WTC11 (cell line): ENCODE measurements at regions not wholly inside any gene's neighbourhood (a gene's known extent, or its start where the extent isn't known, plus 50 kb on each side); places are given as distances from the start of the nearest gene placed in this dataset.

Experiments used
- ATAC-seq: fragments of 200-7000 bp; cut with Tn5 transposase; 2 replicates; pipeline ENCODE4 v1.10.0; 2021; ENCODE audit warnings: mild to moderate bottlenecking, moderate library complexity
- CTCF ChIA-PET: fragments of 300-600 bp; sonication (Branson Sonifier 250); formaldehyde crosslinking; loops from one replicate; lab custom pipeline; 2021; ENCODE audit warnings: antibody characterized with exemption; lab: Charles Lee
- POLR2A ChIA-PET: fragments of 350-600 bp; sonication (Branson Sonifier 250); formaldehyde crosslinking; loops from one replicate; lab custom pipeline; 2021; ENCODE audit warnings: antibody characterized with exemption; lab: Charles Lee
- DNase-seq: peaks from one replicate; pipeline ENCODE4 v3.0.0; 2021; ENCODE audit warnings: low spot score
- H3K27ac Mint-ChIP-seq: 2 replicates; pipeline ENCODE4 v1.8.0; 2021; ENCODE audit warnings: mixed read lengths
- H3K27me3 Mint-ChIP-seq: 2 replicates; pipeline ENCODE4 v1.8.0; 2021; ENCODE audit warnings: low read depth, mild to moderate bottlenecking, moderate library complexity, mixed read lengths
- H3K36me3 Mint-ChIP-seq: 2 replicates; pipeline ENCODE4 v1.8.0; 2021; ENCODE audit warnings: mixed read lengths
- H3K4me1 Mint-ChIP-seq: 2 replicates; pipeline ENCODE4 v1.8.0; 2022; ENCODE audit warnings: mixed read lengths
- H3K4me3 Mint-ChIP-seq: 2 replicates; pipeline ENCODE4 v1.8.0; 2021; ENCODE audit warnings: mild to moderate bottlenecking, moderate library complexity, mixed read lengths
- H3K9me3 Mint-ChIP-seq: 2 replicates; pipeline ENCODE4 v1.8.0; 2021; ENCODE audit warnings: mixed read lengths
- FOXP1 ChIP-seq: sonication (generic); formaldehyde crosslinking; IDR thresholded peaks from 2 replicates; pipeline ENCODE4 v1.8.0; 2022; ENCODE audit warnings: missing genetic modification reagents, mild to moderate bottlenecking, moderate library complexity, borderline replicate concordance
- IRF2 ChIP-seq: sonication (generic); formaldehyde crosslinking; IDR thresholded peaks from 2 replicates; pipeline ENCODE4 v1.8.0; 2022; ENCODE audit warnings: low read depth, missing genetic modification reagents, borderline replicate concordance
- MYBL2 ChIP-seq: sonication (generic); formaldehyde crosslinking; IDR thresholded peaks from 2 replicates; pipeline ENCODE4 v1.8.1; 2023; ENCODE audit warnings: mild to moderate bottlenecking, moderate library complexity, missing genetic modification reagents
- NFE2L1 ChIP-seq: sonication (generic); formaldehyde crosslinking; IDR thresholded peaks from 2 replicates; pipeline ENCODE4 v1.8.1; 2023; ENCODE audit warnings: missing genetic modification reagents
- OVOL2 ChIP-seq: fragments of 250-450 bp; sonication (Bioruptor Pico); IDR thresholded peaks from 2 replicates; pipeline ENCODE4 v1.9.0; 2021; ENCODE audit warnings: mild to moderate bottlenecking, borderline replicate concordance
- SOX15 ChIP-seq: fragments of 250-450 bp; sonication (Bioruptor Pico); IDR thresholded peaks from 2 replicates; pipeline ENCODE4 v1.9.0; 2021; ENCODE audit warnings: mild to moderate bottlenecking
- ZNF416 ChIP-seq: fragments of 250-450 bp; sonication (Bioruptor Pico); IDR thresholded peaks from 2 replicates; pipeline ENCODE4 v1.9.0; 2021; ENCODE audit warnings: mild to moderate bottlenecking, inconsistent platforms
- ZNF423 ChIP-seq: fragments of 250-450 bp; sonication (Bioruptor Pico); IDR thresholded peaks from 2 replicates; pipeline ENCODE4 v2.1.2; 2022; ENCODE audit warnings: mild to moderate bottlenecking, moderate library complexity
- TF ChIP-seq, protein P1 (sequence below): sonication (generic); formaldehyde crosslinking; IDR thresholded peaks from 2 replicates; pipeline ENCODE4 v1.8.1; 2023; ENCODE audit warnings: mild to moderate bottlenecking, missing genetic modification reagents
- TF ChIP-seq, protein P2 (sequence below): sonication (generic); formaldehyde crosslinking; IDR thresholded peaks from 2 replicates; pipeline ENCODE4 v1.8.1; 2022; ENCODE audit warnings: low read depth, mild to moderate bottlenecking, moderate library complexity, missing genetic modification reagents, borderline replicate concordance
- TF ChIP-seq, protein P3 (sequence below): fragments of 250-450 bp; sonication (Bioruptor Pico); IDR thresholded peaks from 2 replicates; pipeline ENCODE4 v1.9.0; 2021; ENCODE audit warnings: mild to moderate bottlenecking
- TF ChIP-seq, protein P4 (sequence below): sonication (generic); formaldehyde crosslinking; IDR thresholded peaks from 2 replicates; pipeline ENCODE4 v1.8.0; 2022; ENCODE audit warnings: mild to moderate bottlenecking, missing genetic modification reagents
- TF ChIP-seq, protein P5 (sequence below): fragments of 250-450 bp; sonication (Bioruptor Pico); IDR thresholded peaks from 2 replicates; pipeline ENCODE4 v2.1.2; 2022; ENCODE audit warnings: mild to moderate bottlenecking, moderate library complexity
- TF ChIP-seq, protein P6 (sequence below): sonication (generic); formaldehyde crosslinking; IDR thresholded peaks from 2 replicates; pipeline ENCODE4 v1.8.1; 2023; ENCODE audit warnings: mild to moderate bottlenecking, missing genetic modification reagents, borderline replicate concordance
- TF ChIP-seq, protein P7 (sequence below): fragments of 250-450 bp; sonication (Bioruptor Pico); IDR thresholded peaks from 2 replicates; pipeline ENCODE4 v1.9.0; 2021; ENCODE audit warnings: moderate library complexity, mild to moderate bottlenecking, inconsistent platforms, borderline replicate concordance
- TF ChIP-seq, protein P8 (sequence below): sonication (generic); formaldehyde crosslinking; IDR thresholded peaks from 2 replicates; pipeline ENCODE4 v1.8.1; 2022; ENCODE audit warnings: mild to moderate bottlenecking, missing genetic modification reagents, moderate library complexity, borderline replicate concordance
- TF ChIP-seq, protein P9 (sequence below): sonication (generic); formaldehyde crosslinking; IDR thresholded peaks from 2 replicates; pipeline ENCODE4 v1.8.1; 2023; ENCODE audit warnings: mild to moderate bottlenecking, missing genetic modification reagents

DNA sequence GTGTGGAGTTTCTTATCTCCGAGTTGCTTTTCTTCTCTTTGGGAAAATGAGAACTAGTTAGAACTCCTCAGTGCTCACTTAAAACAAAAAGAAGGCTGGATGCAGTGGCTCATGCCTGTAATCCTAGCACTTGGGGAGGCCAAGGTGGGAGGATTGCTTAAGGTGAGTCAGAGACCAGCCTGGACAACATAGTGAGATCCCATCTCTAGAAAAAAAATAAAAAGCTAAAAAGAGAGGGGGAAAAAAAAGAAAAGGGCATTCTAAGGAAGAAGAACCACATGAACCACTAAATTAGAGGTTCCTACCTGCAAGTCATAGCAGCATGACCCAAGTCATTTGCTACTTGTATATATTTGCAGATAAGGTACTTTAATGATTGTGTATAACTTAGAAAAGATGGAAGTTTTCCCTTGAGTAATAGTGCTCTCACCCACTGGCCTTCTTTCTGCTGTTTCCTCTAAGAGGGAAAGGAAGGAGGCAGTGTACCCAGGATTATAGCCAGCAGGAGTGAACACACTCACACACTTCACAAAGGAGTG, 87.8 kb downstream of the CCDC71L start (continued):
- TF ChIP-seq, protein P1, sequence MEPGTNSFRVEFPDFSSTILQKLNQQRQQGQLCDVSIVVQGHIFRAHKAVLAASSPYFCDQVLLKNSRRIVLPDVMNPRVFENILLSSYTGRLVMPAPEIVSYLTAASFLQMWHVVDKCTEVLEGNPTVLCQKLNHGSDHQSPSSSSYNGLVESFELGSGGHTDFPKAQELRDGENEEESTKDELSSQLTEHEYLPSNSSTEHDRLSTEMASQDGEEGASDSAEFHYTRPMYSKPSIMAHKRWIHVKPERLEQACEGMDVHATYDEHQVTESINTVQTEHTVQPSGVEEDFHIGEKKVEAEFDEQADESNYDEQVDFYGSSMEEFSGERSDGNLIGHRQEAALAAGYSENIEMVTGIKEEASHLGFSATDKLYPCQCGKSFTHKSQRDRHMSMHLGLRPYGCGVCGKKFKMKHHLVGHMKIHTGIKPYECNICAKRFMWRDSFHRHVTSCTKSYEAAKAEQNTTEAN (CRISPR knock-in tag) = no peak
- TF ChIP-seq, protein P2, sequence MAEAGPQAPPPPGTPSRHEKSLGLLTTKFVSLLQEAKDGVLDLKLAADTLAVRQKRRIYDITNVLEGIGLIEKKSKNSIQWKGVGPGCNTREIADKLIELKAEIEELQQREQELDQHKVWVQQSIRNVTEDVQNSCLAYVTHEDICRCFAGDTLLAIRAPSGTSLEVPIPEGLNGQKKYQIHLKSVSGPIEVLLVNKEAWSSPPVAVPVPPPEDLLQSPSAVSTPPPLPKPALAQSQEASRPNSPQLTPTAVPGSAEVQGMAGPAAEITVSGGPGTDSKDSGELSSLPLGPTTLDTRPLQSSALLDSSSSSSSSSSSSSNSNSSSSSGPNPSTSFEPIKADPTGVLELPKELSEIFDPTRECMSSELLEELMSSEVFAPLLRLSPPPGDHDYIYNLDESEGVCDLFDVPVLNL (CRISPR knock-in tag) = no peak
- TF ChIP-seq, protein P3, sequence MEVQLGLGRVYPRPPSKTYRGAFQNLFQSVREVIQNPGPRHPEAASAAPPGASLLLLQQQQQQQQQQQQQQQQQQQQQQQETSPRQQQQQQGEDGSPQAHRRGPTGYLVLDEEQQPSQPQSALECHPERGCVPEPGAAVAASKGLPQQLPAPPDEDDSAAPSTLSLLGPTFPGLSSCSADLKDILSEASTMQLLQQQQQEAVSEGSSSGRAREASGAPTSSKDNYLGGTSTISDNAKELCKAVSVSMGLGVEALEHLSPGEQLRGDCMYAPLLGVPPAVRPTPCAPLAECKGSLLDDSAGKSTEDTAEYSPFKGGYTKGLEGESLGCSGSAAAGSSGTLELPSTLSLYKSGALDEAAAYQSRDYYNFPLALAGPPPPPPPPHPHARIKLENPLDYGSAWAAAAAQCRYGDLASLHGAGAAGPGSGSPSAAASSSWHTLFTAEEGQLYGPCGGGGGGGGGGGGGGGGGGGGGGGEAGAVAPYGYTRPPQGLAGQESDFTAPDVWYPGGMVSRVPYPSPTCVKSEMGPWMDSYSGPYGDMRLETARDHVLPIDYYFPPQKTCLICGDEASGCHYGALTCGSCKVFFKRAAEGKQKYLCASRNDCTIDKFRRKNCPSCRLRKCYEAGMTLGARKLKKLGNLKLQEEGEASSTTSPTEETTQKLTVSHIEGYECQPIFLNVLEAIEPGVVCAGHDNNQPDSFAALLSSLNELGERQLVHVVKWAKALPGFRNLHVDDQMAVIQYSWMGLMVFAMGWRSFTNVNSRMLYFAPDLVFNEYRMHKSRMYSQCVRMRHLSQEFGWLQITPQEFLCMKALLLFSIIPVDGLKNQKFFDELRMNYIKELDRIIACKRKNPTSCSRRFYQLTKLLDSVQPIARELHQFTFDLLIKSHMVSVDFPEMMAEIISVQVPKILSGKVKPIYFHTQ = no peak
- TF ChIP-seq, all 79 proteins: peak for 0

DNA sequence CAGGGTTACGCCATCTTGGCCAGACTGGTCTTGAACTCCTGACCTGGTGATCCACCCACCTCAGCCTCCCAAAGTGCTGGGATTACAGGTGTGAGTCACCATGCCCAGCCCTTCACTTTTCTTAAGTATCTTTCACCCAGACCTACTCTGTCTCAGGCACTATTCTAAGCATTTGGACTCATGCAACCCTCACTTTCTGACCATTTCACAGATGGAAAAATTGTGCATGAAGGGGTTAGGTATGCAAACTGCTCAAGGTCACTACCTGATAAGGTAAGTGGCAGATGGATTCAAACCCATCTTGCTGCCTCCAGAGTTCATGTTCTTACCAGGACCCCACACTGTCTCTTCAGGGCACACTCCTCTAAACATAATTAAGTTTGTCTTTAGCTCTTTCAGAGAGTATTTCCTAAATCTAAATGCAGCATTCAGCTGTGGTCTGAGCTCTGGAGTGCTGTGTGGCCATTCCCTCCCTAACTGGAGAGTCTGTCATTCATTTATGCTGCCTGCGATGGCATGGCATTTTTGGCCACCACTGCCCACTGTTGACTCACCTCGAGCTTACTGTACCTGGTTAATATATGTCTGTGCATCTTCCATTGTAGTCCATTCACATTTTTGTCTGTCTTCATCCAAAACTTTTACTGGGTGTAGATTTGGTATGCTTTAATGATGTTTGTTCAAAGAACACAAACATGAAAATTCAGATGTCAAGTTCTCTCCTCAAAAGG, 88.4 kb downstream of the CCDC71L start:
- ATAC-seq (no peak), DNase-seq (no peak)
- no peak overlapping the region for H3K4me3 Mint-ChIP-seq
- POLR2A ChIA-PET = no interaction called here
- 0 out of 2 replicates have a peak, but pooled peaks cover 3% of the 10 kb centered on the region for H3K36me3 Mint-ChIP-seq
- CTCF ChIA-PET = interaction anchor here (1.2 kb wide), 1 partner anchor 8 kb away, joined by 3 read pairs; no protein-coding TSS in a partner anchor
- peaks cover 16% of the 10 kb centered on the region for H3K4me1 Mint-ChIP-seq
- H3K27me3 Mint-ChIP-seq = no peaks in the 10 kb centered on the region
- no peak overlapping the region for H3K27ac Mint-ChIP-seq
- H3K9me3 Mint-ChIP-seq = peaks cover 6% of the 10 kb centered on the region
- TF ChIP-seq, protein P4, sequence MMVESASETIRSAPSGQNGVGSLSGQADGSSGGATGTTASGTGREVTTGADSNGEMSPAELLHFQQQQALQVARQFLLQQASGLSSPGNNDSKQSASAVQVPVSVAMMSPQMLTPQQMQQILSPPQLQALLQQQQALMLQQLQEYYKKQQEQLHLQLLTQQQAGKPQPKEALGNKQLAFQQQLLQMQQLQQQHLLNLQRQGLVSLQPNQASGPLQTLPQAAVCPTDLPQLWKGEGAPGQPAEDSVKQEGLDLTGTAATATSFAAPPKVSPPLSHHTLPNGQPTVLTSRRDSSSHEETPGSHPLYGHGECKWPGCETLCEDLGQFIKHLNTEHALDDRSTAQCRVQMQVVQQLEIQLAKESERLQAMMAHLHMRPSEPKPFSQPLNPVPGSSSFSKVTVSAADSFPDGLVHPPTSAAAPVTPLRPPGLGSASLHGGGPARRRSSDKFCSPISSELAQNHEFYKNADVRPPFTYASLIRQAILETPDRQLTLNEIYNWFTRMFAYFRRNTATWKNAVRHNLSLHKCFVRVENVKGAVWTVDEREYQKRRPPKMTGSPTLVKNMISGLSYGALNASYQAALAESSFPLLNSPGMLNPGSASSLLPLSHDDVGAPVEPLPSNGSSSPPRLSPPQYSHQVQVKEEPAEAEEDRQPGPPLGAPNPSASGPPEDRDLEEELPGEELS (CRISPR knock-in tag) = no peak
- TF ChIP-seq, protein P5, sequence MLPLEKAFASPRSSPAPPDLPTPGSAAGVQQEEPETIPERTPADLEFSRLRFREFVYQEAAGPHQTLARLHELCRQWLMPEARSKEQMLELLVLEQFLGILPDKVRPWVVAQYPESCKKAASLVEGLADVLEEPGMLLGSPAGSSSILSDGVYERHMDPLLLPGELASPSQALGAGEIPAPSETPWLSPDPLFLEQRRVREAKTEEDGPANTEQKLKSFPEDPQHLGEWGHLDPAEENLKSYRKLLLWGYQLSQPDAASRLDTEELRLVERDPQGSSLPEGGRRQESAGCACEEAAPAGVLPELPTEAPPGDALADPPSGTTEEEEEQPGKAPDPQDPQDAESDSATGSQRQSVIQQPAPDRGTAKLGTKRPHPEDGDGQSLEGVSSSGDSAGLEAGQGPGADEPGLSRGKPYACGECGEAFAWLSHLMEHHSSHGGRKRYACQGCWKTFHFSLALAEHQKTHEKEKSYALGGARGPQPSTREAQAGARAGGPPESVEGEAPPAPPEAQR = no peak
- TF ChIP-seq, protein P6, sequence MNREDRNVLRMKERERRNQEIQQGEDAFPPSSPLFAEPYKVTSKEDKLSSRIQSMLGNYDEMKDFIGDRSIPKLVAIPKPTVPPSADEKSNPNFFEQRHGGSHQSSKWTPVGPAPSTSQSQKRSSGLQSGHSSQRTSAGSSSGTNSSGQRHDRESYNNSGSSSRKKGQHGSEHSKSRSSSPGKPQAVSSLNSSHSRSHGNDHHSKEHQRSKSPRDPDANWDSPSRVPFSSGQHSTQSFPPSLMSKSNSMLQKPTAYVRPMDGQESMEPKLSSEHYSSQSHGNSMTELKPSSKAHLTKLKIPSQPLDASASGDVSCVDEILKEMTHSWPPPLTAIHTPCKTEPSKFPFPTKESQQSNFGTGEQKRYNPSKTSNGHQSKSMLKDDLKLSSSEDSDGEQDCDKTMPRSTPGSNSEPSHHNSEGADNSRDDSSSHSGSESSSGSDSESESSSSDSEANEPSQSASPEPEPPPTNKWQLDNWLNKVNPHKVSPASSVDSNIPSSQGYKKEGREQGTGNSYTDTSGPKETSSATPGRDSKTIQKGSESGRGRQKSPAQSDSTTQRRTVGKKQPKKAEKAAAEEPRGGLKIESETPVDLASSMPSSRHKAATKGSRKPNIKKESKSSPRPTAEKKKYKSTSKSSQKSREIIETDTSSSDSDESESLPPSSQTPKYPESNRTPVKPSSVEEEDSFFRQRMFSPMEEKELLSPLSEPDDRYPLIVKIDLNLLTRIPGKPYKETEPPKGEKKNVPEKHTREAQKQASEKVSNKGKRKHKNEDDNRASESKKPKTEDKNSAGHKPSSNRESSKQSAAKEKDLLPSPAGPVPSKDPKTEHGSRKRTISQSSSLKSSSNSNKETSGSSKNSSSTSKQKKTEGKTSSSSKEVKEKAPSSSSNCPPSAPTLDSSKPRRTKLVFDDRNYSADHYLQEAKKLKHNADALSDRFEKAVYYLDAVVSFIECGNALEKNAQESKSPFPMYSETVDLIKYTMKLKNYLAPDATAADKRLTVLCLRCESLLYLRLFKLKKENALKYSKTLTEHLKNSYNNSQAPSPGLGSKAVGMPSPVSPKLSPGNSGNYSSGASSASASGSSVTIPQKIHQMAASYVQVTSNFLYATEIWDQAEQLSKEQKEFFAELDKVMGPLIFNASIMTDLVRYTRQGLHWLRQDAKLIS (CRISPR knock-in tag) = no peak
- TF ChIP-seq, protein P7, sequence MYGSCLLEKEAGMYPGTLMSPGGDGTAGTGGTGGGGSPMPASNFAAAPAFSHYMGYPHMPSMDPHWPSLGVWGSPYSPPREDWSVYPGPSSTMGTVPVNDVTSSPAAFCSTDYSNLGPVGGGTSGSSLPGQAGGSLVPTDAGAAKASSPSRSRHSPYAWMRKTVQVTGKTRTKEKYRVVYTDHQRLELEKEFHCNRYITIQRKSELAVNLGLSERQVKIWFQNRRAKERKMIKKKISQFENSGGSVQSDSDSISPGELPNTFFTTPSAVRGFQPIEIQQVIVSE (CRISPR knock-in tag) = no peak
- TF ChIP-seq OVOL2 (CRISPR knock-in tag) = no peak
- no peak for TF ChIP-seq ZNF423 (CRISPR knock-in tag)
- TF ChIP-seq MYBL2 (CRISPR knock-in tag) = no peak
- no peak for TF ChIP-seq SOX15
- TF ChIP-seq, protein P8, sequence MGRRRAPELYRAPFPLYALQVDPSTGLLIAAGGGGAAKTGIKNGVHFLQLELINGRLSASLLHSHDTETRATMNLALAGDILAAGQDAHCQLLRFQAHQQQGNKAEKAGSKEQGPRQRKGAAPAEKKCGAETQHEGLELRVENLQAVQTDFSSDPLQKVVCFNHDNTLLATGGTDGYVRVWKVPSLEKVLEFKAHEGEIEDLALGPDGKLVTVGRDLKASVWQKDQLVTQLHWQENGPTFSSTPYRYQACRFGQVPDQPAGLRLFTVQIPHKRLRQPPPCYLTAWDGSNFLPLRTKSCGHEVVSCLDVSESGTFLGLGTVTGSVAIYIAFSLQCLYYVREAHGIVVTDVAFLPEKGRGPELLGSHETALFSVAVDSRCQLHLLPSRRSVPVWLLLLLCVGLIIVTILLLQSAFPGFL (CRISPR knock-in tag) = no peak
- TF ChIP-seq NFE2L1 = no peak
- TF ChIP-seq, protein P9, sequence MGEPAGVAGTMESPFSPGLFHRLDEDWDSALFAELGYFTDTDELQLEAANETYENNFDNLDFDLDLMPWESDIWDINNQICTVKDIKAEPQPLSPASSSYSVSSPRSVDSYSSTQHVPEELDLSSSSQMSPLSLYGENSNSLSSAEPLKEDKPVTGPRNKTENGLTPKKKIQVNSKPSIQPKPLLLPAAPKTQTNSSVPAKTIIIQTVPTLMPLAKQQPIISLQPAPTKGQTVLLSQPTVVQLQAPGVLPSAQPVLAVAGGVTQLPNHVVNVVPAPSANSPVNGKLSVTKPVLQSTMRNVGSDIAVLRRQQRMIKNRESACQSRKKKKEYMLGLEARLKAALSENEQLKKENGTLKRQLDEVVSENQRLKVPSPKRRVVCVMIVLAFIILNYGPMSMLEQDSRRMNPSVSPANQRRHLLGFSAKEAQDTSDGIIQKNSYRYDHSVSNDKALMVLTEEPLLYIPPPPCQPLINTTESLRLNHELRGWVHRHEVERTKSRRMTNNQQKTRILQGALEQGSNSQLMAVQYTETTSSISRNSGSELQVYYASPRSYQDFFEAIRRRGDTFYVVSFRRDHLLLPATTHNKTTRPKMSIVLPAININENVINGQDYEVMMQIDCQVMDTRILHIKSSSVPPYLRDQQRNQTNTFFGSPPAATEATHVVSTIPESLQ (CRISPR knock-in tag) = no peak
- no peak for TF ChIP-seq ZNF416
- no peak for TF ChIP-seq IRF2
- no peak for TF ChIP-seq FOXP1 (CRISPR knock-in tag)
